Tongue (tissue), 1 donor: ENCODE measurements at regions not wholly inside any gene's neighbourhood (a gene's known extent, or its start where the extent isn't known, plus 50 kb on each side); places are given as distances from the start of the nearest gene placed in this dataset.
A peak's percentile ranks its signal among the peaks of the same experiment; 100 is the strongest.

Source experiments
- DNase-seq: peaks from one replicate; pipeline ENCODE4 v3.0.0-alpha.2; 2015

DNA sequence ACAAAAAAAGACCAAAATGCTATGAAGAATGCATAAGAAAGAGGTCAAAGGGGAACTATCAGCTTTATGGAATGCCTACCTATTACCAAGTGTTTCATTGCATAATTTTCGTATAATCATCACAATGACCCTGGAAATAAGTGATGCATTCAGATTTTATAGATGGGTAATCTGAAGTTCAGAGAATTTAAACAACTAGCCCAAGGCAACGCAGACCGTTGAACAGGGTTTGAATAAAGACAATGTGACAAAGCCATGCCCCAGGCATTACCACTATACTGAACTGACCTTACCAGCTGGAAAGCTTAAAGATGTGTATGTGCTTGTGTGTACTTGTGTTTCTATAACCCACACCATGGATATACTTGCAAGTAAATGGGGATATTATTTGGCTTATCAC lies 827.6 kb upstream of the ADGRL2 start:
- no peak for DNase-seq

DNA sequence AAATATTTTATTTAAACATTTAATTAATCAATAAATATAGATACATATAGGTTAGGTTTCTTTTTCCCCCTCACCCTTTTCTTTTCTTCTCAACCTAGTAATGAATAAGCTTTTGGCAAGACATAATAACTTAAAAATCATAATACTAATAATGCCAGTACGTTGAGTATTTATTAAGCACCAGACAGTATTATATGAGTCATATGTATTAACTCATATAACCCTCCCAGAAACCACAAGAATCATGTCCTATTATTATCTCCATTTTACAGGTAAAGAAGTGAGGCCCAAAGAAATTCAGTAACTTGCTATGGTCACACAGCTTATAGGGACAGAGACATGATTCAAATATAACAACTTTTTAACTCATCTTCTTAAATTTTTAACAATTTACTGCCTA lies 834.5 kb upstream of the ADGRL2 start:
- DNase-seq = no peak

DNA sequence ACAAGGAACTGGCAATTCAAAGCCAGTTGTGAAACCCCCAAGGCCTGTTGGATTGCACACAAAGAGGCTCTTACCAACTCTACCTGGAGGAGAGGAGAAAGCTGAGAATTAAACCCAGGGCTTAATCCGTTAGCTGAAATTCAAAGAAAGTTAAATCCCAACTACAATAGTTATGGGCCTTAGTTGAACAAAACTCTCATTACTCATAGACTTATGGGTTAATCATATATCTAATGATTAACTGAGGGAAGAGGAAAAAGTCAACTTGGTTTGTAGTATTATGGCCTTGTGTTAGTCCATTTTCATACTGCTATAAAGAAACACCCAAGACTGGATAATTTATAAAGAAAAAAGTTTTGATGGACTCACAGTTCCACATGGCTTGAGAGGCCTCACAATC lies 838.2 kb upstream of the ADGRL2 start:
- DNase-seq = no peak

DNA sequence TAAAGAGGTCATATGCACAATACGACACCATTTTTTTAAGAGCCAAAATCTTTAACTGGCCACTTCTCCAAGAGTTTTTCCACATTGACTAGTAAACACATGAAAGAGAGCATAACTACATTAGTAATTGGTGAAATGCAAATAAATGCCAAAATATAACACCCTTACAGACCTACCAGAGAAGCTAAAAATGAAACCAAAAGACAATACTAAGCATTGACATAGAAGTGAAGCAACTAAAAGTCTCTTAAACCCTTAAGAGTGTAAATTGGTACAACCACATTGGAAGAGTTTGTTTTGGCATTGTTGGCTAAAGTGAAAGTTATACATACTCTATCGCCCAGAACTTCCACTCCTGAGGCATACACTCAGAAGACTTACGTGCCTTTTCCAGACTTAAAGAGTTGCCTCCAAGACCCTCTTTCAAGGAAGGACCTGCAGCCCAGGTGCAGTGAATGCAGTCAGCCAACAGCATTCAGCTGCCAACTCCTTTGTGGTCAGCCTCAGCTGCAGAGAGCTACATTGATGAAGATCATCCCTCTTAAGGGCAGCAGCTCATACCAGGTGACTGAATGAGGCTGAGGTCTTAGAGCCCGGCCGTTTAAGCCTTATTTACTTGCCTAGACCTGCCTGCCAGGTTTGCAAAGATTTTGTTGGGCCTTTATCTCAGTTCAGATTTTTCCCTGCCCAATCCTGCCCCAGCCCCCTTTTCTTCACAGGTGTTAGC lies 839.1 kb upstream of the ADGRL2 start:
- no peak for DNase-seq

DNA sequence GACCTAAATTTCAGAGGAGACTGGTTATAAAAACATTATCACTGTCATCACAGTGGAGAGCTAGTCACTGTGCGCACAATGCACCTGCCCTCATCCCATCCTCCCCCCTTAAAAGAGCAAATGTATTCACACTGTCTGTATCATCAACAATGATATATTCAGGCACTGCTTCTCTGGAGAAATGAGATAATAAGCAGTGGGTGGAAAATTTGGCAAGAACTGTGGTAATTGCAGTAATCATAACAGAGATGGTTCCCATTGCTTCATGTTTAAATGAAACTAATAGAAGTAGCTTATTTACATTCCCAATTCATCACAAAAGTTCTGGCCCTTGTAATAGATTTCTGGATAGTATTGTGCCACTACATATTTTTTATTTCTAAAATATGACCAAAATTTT lies 867.4 kb upstream of the ADGRL2 start:
- DNase-seq = no peak

DNA sequence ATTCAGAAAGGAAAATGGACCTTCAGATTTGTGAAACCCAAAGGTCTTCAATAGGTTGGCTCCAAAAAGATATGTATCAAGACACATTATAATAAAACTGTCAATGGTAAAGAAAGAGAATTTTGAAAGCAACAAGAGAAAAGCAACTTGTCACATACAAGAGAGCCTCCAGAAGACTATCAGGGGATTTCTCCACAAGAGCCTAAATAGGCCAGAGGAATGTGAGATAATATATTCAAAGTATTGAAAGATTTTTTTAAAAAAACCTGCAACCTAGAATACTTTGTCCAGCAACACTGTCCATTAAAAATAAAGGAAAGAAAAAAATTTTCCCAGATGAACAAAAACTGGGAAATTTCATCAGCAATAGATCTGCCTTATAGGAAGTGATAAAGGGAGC lies 869.6 kb upstream of the ADGRL2 start:
- DNase-seq = no peak

DNA sequence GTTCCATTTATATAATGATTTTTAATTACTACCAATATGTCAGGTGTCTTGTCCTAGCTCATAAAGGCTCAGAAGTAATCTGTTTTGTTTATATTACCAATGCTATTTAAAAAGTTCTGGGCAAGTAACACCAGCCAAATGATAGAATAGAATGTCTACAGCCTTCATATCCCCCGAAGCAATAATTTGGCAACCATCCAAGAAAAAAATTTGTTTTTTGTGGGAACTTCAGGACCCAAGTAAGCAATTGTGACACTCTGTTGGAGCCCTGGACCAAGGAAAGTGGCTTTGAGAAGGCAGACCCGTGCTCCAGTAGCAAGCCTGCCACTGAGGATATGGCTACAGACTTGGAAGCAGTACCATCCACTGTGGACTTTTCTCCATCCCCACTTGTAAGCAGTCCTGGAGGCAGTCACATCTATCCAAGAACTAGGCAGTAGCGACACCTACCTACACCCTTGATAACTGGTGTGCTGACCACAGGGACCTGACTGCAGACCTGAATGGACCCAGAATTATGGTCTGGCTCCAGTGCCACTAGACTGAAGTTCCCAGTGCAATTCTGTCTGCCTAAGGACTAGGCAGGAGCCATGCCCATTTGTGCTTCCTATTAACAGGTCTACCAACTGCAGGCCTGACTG lies 870.7 kb upstream of the ADGRL2 start:
- no peak for DNase-seq

DNA sequence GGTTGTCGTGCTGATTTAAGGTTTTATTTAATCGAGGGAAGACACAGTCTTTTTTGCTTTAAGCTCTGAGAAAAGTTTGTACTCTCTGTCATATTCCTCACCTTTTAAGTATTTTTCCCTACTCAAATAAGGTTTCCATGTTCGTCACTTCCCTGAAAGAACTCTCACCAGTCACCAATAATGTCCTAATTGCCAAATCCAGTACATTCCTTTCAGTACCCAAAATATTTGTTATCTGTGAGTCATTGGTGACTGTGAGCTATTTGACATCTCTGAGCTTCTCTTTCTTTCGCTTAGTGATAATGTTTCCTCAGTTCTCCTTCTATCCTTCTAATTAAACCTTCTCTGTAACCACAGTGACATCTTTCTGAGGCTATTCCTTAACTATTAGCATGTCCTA lies 874.2 kb upstream of the ADGRL2 start:
- DNase-seq = no peak

DNA sequence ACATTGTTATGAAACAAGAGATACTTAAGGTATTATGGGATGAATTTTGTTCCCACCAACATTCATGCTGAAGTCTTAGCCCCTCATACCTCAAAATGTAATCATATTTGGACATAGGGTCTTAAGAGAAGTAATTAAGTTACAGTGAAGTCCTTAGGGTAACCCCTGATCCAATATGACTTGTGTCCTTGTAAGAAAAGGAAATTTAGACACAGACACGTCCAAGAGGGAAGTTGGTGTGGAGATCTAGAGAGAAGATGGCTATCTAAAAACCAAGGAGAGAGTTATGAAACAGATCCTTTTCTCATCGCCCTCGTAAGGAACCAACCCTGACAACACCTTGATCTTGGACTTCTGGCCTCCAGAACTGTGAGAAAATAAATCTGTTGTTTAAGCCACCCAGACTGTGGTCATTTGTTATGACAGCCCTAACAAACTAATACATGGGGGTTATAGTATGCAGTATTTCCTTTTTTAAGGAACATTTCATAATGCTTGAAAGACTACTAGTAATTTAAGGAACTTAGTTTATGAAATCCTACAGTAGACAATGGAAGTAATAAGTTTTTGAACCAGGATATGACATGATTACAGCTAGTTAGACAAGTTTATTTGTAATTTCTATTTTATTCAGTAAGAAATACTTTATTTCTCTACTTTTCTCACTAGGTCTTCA lies 875.5 kb upstream of the ADGRL2 start:
- no peak for DNase-seq

DNA sequence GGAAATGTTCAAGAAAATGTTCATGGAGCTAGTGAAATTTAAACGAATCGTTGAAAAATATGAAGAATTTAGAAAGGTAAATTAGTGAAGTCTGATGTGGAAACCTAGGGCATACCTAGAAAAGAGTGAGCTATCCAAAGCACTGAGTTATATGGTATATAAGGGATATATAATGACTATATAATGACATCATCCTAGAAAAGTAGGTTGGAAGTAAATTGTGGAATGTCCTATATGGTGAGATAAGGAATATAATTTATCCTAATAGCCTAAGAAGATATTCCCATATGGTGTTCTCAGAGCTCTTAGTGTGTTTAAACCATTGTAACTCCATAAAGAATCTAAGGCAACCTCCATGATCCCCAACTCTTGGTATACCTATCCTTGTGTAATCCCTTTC lies 876.4 kb upstream of the ADGRL2 start:
- no peak for DNase-seq

DNA sequence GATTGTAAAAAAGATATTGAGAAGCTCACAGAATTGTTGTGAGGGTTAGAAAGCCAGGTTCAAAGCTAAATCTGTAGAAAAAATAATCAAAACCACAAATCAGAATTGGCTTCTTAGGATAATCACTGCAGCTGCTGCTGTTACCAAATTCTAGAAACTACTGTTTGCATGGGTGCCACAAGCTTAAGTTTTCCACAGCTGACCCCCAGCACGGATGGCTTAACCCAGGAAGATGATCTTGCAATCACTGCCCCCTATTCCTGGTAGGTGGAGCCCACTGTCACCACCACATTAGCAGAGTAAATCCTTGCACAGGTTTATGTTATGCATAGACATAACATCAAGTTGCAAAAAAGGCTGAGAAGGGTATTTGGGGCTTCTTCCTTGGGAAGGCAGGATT lies 877.8 kb upstream of the ADGRL2 start:
- no peak for DNase-seq

DNA sequence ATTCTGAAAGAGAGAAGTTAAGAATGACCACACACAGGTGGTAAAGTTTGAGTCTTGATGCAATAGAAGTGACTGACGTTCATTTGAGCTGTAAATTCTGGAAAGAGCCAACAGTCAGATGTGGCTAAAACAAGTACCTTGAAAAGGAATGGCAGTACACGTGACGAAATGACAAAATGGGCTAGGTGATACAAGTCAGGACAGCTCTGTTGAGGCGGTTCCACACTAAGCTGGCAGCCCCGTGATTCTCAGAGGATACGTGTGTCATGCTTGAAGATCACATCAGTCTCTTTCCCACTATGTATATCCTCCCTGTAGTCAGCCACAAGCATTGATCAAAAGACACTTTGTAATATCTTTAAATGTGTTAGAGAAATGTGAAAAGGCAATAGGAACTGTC lies 881.3 kb upstream of the ADGRL2 start:
- no peak for DNase-seq

DNA sequence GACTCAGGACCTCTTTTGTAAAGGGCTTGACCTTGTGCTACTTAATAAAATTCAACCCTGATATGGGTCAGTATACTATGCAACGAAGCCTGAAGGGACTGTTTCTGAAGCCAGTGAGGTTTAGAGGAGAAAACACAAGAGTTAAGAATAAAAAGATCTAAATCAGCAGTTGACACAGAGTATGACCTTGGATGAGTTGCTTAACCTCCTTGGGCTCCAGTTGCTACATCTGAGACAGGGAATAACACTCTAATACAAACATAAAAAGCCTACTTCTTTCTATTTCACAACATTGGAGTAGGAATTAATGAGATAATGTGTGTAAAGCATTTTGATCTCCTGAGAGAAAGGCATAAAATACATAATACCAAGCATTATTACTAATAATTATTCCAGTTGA lies 882.4 kb upstream of the ADGRL2 start:
- DNase-seq = no peak

DNA sequence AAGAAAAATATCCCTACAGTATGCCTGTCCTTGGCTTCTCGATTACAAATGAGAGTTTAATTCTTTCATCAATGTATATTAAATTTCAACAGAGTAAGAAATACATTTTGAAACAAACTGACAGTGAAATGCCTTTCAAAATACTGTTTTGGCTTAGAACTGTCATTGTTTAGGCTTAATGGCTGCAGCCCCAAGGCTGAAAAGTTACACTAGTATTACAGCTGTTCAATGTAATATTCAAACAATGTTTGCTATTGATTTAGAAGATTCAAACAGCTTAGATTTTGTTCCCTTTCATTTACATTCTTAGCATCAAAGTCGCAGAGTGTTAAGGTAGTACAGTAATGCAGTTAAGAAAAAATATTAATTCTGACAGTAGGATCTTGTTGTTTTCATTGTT lies 882.9 kb upstream of the ADGRL2 start:
- peak; percentile 31 for DNase-seq

DNA sequence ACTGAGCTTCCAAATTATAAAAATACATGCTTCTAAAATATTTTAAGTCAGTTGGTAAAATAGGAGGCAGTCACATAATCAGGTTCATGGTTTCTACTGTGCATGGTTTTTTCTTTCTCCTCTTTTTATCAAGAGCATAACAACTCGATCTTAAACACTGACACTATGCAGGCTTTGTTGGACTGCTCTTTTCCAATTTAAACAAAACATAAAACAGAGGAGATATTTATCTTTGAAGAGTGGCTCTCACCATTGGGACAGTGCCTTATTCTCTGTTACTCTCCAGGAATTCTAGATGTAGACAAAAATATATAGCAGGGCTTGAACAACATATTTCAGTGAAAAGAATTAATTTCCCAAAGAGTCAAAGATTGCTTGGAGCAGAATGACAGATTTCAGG lies 883.5 kb upstream of the ADGRL2 start:
- peak; percentile 8 for DNase-seq

DNA sequence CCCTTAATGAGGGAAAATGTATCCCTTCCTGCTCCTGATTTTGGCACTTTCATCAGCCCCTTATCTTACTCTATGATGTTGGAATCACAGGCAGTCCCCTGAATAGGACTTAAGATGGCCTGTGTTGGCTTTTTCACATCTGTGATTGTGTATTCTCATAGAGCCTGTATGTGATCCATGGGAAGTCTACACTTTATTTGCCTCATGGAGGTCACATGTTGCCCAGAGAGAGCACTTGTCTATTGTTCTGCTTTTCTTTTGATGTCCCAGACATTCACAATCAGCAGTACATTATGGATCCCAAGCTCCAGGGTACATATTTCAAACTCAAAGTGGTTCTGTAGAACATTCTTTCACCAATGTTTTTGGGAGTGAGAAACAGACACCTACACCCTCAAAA lies 885.2 kb upstream of the ADGRL2 start:
- DNase-seq = no peak

DNA sequence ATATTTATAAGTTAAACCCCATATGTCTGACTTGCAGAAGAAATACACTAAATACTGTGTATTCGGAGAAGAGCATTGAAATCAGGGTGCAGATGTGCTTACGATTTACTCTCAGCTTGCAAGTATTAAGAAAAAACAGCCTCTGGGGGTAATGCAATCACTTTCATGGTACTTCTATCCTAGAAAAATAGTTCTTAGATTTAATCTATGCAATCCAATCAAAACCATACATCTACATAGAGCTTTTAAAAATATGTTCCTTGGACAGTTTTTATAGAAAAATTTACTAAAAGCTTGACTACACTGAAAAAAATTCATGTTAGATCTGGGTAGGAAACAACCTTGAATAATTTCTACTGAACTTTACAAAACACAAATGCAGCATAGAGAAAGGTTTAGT lies 890.3 kb upstream of the ADGRL2 start:
- DNase-seq = no peak

DNA sequence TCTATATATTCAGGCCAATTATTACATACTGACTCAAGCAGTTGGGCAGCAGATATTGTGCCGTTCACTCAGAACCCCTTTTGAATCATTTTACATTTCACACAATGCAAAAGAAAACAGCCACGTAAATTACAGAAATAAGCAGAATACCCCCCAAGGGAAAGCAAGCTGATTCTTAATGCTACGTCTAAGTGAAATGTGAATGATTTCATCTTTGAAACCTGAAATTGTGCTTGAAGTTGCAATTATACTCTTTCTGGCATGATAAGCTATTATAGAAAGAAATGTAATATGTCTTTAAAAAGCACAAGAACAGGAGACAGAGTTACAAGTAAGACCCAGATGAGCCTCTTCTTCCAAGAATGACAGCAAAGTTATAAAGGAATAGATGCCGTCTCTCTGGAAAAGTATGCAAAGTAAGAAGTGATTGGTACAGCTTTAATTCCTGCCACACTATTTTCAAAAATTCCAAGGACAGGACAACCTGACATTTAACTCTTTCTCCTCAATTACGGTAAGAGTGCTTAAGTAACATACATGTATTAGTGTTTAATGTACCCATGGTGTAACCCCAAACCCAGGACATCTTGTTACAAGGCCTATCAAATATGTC lies 891.5 kb upstream of the ADGRL2 start:
- DNase-seq = no peak

DNA sequence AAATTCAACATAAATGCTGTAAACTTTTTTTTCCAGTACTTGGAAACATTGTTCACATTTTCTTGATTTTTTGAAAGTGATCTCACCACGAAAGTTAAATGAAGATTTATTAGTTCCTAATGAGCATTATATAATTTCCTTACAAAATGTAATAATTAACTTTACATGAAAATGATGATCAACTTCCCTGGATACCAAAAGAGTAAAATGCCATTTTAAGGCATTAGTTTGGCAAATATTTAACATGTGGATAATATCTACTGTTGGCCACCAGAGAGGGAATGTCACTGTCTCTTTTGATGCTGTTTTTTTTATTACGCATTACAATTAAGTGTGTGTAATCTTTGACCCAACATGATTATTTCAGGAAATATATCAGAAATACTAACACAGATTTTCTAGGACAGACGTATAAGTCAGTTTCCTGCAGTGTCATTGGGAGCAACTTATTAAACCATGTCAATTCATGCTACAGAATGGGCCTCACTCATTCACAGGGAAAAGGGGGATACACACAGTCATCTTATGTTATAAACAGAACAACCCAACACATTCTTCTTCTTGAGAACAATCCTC lies 903.9 kb upstream of the ADGRL2 start:
- no peak for DNase-seq

DNA sequence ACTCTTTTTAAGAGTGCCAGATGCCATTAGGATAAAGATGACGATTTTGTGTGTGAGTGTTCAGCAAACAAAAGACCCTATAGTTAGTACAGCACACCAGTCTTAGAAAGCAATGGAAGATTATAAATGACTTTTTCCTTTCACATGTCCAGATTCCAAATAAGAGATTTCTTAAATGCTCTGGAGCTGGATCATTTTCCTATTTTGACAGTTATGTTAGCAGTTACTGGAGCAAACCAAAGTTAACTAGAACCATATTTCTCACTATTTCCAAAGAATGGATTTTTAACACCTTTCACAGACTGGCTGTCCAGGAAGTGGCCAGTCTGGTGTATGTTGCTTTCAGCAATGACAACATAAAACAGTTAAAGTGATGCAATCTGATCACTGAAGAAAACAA lies 905.8 kb upstream of the ADGRL2 start:
- peak; percentile 46 for DNase-seq

DNA sequence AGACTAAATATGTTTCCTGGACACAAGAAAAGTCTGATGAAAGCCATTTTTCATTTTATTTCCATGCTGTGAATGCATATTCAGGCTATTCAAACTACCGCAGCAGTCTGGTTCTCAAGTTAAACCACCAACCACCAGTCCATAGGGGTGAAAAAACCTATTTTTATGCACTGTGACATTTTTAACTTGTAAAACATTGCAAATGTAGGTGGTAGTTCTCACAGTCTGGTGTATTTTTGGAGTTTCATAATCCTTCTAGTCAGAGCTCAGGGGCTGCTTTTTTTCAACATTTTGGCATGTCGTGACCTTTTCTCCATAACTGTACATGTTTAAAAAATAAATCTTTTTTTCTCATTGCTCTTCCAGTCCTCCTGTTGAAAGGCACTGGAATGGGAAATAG lies 907.6 kb upstream of the ADGRL2 start:
- peak; percentile 50 for DNase-seq

DNA sequence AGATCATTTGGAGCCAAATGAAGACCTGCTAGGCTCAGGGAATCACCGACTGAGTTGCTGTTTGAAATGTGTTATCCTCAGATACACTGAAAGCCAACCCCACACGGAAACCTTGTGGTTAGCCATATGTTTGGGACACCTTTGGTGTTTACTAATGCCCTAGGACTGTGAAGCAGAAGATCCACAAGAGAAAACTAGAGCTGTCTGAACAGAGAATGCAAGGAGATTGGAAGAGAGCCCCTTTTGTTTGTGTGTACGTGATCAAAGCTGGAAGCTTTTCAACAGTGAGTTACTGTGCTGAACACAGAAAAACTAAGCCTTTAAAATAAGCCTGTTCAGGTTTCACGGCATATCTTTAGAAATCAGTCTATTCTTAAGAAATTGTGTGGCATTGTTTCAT lies 908.2 kb upstream of the ADGRL2 start:
- DNase-seq = peak; percentile 42

DNA sequence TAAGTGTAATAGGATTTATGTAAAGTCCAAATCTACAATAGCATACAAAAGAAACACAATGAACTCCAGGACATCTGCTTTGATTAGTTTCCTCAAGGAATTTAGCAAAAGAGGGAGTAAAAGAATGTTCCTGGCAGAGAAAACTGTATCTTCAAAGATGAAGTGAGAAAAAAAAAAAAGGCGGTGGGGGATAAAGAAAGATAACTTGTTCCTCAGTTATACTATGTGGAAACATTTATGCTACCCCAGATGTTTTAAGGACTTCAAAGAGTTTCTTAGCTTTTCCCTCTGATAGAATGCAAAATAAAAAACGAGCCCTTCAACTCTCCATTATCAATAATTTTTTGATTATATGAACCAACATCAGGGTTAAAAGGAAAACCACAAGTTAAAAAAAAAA lies 908.9 kb upstream of the ADGRL2 start:
- no peak for DNase-seq
